Right kidney (tissue), 1 donor: ENCODE measurements at regions not wholly inside any gene's neighbourhood (a gene's known extent, or its start where the extent isn't known, plus 50 kb on each side); places are given as distances from the start of the nearest gene placed in this dataset.

ENCODE experiments used
- DNase-seq: peaks from one replicate; pipeline ENCODE4 v3.0.0-alpha.2; 2016

DNA sequence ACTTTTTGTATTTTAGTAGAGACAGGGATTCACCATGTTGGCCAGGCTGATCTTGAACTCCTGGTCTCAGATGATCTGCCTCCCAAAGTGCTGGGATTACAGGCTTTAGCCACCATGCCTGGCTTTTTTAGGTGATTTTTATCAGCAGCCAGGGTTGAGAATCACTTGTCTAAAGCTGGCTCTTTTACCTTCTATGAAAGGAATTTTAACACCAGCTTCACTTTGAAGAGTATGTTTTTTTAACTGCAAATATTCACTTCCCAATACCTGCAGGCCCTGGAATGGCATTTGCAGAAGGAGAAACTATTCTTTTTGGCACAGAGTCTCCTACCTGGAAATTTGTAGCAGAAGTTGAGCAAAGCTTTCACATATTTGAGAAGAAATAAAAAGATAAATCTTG lies 63.6 kb upstream of the NAA20 start:
- DNase-seq = no peak

DNA sequence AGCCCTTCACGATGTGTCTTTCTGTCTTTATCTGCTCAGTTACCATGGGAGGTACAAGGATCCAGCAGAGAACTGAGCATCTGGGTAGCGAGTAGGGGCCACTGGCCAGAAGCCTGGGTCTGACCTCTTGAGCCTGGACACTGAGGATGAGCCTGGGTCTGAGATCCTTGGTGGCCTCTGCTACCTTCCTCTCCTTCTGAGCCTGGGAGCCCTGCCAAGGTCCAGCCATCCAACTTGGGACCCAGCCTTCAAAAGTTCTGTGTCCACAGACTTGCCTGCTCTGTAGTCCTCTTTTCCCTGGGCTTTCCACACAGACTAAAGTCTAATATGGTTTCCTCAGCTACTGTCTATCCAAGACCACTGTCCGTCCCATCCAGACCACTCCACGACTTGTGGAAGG lies 60.2 kb upstream of the NAA20 start:
- DNase-seq = no peak

DNA sequence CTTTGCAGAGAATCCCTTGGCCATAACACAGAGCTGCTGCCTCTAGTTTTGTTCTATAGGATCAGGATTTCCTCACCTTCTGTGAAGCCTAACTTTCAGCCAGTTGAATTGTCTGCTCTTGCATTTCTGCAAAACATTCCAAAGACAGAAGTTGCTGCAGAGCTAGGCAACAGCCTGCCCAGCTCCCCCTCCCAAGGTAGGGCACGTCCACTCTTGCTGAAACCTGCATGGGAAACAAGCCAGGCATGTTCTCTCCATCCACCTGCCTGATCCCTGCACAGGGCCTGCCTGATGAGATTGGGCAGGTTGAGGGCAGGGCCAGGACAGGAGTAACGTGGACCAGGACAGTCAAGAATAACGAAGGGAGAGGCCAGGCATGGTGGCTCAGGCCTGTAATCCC lies 58.9 kb upstream of the NAA20 start:
- DNase-seq = no peak

DNA sequence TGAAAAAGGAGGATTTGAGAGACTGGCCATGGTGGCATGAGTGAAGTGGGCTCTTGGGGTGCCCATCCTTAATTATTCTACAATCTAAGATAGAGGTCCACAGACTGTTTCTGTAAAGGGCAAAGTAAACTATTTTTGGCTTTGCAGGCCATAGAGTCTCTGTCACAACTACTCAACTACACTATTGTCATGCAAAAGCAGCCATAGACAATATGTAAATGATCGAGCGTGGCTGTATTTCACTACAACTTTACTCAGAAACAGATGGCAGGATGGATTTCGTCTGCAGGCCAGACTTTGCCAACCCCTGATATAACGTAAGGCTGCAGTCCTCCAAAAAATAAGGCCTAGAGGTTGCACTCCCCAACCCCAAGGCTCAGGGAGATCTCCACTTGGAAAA lies 58.2 kb upstream of the NAA20 start:
- DNase-seq = no peak

DNA sequence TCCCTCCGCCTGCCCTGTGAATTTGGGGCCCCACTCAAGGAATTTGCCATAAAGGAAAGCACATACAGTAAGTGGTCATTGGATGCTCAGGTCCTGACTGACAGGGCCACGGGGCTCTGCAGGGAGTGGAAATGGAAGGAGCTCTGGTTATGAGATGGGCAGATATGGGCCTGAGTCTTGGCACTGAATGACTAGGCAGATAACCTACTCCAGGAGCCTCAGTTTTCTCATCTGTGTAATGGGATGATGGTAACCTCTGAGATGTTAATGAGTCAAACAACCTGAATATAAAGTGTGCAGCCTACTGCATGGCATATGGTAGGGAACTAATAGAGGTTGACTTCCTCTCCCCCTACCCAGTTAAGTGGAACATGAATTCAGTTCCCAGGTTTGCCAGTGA lies 56.4 kb upstream of the NAA20 start:
- DNase-seq = no peak

DNA sequence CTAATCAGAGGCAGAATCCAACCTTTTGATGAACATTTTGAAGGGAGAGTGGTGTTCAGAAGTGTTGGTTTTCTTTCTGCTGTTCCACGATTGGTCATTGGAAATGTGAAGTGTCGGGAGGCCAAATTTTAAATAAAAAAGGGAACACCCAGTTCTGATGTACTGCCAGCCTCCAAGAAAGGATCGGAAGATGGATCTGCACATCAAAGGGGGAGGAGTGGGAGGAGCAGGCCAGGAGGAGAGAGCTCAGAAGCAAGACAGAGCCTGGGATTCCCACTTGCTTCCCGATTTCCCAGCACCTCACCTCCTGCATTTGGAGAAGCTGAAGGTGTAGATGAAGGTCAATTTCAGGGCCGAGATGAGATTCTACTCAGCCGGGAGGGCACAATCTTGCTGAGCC lies 55.9 kb upstream of the NAA20 start:
- no peak for DNase-seq

DNA sequence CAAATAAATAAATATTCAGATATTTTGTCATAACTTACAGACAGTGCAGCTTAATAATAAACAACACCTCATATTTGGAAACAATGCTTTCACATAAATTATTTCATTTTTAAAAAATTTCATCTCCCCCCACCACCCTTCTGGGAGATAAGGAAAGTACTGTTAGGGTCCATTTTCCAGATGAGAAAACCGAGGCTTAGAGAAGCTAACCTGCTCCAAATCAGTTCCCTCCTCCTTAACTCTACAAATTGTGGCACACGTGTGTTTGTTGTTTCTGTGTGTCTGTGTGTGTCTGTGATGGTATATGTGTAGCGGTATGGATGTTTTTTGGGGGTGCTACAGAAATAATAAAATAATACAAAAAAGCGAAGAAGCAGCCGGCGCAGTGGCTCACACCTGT lies 54.2 kb upstream of the NAA20 start:
- DNase-seq = no peak

DNA sequence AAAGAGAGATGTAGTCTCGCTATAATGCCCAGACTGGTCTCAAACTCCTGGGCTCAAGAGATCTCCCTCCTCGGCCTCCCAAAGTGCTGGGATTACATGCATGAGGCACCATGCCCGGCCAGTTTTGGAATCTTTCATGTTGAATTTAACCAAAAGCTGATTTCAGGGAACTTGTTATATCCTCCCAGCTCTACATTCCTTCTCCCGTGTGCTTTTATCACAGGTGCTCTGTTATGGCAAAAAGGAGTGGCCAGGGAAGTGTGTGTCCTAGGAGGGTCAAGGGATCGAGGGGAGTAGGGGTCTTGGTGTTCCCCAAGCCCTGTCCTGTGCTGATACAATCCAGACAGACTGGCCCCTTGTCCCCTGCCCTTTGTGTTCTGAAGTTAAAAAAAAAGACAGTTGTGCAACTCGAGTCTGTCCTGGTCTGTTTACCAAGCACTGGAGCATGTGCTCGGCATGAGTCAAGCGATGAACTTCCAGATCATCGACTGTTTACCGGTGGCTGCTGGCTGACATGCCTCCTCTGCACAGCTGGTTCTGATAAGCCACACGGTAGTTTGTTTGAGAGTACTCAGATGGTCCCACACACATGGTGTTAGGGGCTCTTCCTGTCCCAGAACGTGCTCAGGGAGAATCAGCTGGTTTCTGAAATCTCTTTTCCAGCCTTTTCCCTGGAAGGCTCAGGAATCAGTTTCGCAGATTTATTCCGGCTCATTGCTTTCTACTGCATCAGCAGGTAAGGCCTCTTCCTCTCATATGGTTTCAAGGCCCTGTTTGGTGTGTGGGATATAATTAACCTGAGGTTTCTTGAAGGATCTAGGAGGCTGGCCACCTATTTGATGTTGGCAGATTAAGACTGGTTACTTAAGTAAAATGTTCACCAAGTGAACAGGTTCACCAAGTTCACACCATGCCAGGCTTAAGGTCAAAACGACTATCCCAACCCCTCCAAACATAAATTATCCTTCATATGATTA lies 52.6 kb upstream of the NAA20 start:
- DNase-seq = peak; percentile 50

DNA sequence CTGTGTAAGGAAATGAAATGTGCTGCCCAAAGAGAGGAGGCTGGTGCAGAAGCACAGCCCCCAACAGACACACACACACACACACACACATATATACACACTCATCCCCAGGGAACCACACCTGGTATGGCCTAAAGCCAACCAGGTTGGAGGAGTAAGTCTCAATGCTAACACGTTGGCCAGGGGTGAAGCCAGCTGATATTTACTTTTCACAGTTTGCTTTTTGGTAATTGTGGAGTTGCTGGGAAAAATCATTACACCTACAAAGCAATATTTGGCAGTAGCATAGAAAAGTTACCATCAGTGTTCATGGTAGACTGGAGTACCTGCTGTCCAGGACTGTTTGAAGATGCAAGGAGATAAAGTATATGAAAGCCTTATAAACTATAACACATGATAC lies 50.3 kb upstream of the NAA20 start:
- DNase-seq = no peak
